Muscle of back (tissue), 3 donors: ENCODE measurements at regions not wholly inside any gene's neighbourhood (a gene's known extent, or its start where the extent isn't known, plus 50 kb on each side); places are given as distances from the start of the nearest gene placed in this dataset.

Experiments used
- DNase-seq, 3 donors: peaks; one replicate each; pipeline versions ENCODE4 v3.0.0 to v3.0.0-alpha.2; 2013

- no peak for DNase-seq
Measured at GRCh38 chr2:67709835-67710234, 312.7 kb downstream of the ETAA1 start.

- DNase-seq, result peak in 1 of 3 donors; percentile 21
Measured at GRCh38 chr2:67712484-67712883, 315.4 kb downstream of the ETAA1 start.

GRCh38 chr2:67713376-67713775 is 316.2 kb downstream of the ETAA1 start:
- no peak for DNase-seq

- DNase-seq, result peak in 1 of 3 donors; percentile 11
Measured at GRCh38 chr2:67716895-67717396, 319.8 kb downstream of the ETAA1 start.

- no peak for DNase-seq
Measured at GRCh38 chr2:67717692-67718091, 320.6 kb downstream of the ETAA1 start.

GRCh38 chr2:67719351-67719750 is 322.2 kb downstream of the ETAA1 start:
- DNase-seq, result no peak

- DNase-seq, result no peak
Measured at GRCh38 chr2:67721516-67721915, 324.4 kb downstream of the ETAA1 start.

- DNase-seq, result no peak
Measured at GRCh38 chr2:67724261-67724660, 327.1 kb downstream of the ETAA1 start.

- DNase-seq, result no peak
Measured at GRCh38 chr2:67725731-67726130, 328.6 kb downstream of the ETAA1 start.

- DNase-seq, result no peak
Measured at GRCh38 chr2:67726416-67726815, 329.3 kb downstream of the ETAA1 start.

- no peak for DNase-seq
Measured at GRCh38 chr2:67727131-67727530, 330.0 kb downstream of the ETAA1 start.

- no peak for DNase-seq
Measured at GRCh38 chr2:67727623-67728022, 330.5 kb downstream of the ETAA1 start.

GRCh38 chr2:67729474-67729873 is 332.3 kb downstream of the ETAA1 start:
- DNase-seq, result no peak

GRCh38 chr2:67733517-67733916 is 329.3 kb downstream of the C1D start:
- no peak for DNase-seq

GRCh38 chr2:67752199-67752598 is 310.6 kb downstream of the C1D start:
- DNase-seq, result no peak

- no peak for DNase-seq
Measured at GRCh38 chr2:67752969-67753368, 309.8 kb downstream of the C1D start.

GRCh38 chr2:67755156-67755882 is 307.5 kb downstream of the C1D start:
- no peak for DNase-seq

GRCh38 chr2:67760995-67761394 is 301.8 kb downstream of the C1D start:
- DNase-seq, result no peak

GRCh38 chr2:67771380-67771779 is 291.4 kb downstream of the C1D start:
- no peak for DNase-seq

- peak; percentile 42 to 77 (median 61) for DNase-seq
Measured at GRCh38 chr2:67772216-67773170, 290.3 kb downstream of the C1D start.

GRCh38 chr2:67773851-67774250 is 289.0 kb downstream of the C1D start:
- DNase-seq, result peak in 2 of 3 donors; percentile 51 to 71

- no peak for DNase-seq
Measured at GRCh38 chr2:67776276-67776675, 286.5 kb downstream of the C1D start.

GRCh38 chr2:67777010-67777409 is 285.8 kb downstream of the C1D start:
- DNase-seq, result no peak
